ENCODE measurements at regions not wholly inside any gene's neighbourhood (a gene's known extent, or its start where the extent isn't known, plus 50 kb on each side); places are given as distances from the start of the nearest gene placed in this dataset.

DNA sequence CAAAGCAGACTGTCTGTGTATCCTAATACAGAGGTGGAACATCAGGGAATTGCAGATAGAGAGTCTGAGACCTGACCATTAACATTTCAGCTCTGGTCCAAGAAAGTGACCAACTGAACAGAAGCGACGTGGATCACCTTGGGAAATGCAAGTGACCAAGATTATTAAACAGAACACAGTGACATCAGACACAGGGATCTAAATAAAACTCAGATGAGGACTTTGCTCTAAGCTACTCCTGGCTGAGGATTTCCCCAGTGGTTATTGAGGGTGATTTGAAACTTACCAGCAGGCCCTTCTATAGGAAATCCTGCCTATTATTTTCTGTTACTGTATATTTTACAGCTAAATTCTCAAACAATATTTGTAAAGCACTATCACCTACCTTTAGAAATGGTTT lies 436.0 kb downstream of the TMEM38B start:
- H2AFZ ChIP-seq (ENCODE audit: low read depth, low read length) = no peak overlapping the region
- no peaks in the 10 kb centered on the region for H3K36me3 ChIP-seq (ENCODE audit: insufficient read depth, low read length)
- H3K4me3 ChIP-seq (ENCODE audit: low read length) = no peak overlapping the region
- no peaks in the 10 kb centered on the region for H3K27me3 ChIP-seq (ENCODE audit: insufficient read depth, low read depth, low read length)
- TF ChIP-seq RAD21 (conservative IDR thresholded peaks at IDR 0.05) (no peak), TAF1 (IDR thresholded peaks at IDR 0.05; ENCODE audit: low read depth) (no peak), SMC3 (conservative IDR thresholded peaks at IDR 0.05; ENCODE audit: poor library complexity) (no peak), EP300 (conservative IDR thresholded peaks at IDR 0.05; ENCODE audit: poor library complexity, severe bottlenecking) (no peak), EZH2 (IDR thresholded peaks at IDR 0.05; ENCODE audit: borderline replicate concordance, insufficient read depth, low read length, poor library complexity, severe bottlenecking) (no peak), MXI1 (conservative IDR thresholded peaks at IDR 0.05; ENCODE audit: poor library complexity, severe bottlenecking) (no peak), POLR2AphosphoS5 (IDR thresholded peaks at IDR 0.05) (no peak)
- TF ChIP-seq, protein P1, sequence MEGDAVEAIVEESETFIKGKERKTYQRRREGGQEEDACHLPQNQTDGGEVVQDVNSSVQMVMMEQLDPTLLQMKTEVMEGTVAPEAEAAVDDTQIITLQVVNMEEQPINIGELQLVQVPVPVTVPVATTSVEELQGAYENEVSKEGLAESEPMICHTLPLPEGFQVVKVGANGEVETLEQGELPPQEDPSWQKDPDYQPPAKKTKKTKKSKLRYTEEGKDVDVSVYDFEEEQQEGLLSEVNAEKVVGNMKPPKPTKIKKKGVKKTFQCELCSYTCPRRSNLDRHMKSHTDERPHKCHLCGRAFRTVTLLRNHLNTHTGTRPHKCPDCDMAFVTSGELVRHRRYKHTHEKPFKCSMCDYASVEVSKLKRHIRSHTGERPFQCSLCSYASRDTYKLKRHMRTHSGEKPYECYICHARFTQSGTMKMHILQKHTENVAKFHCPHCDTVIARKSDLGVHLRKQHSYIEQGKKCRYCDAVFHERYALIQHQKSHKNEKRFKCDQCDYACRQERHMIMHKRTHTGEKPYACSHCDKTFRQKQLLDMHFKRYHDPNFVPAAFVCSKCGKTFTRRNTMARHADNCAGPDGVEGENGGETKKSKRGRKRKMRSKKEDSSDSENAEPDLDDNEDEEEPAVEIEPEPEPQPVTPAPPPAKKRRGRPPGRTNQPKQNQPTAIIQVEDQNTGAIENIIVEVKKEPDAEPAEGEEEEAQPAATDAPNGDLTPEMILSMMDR (IDR thresholded peaks at IDR 0.05; ENCODE audit: poor library complexity, severe bottlenecking) = no peak
- TF ChIP-seq, protein P2, sequence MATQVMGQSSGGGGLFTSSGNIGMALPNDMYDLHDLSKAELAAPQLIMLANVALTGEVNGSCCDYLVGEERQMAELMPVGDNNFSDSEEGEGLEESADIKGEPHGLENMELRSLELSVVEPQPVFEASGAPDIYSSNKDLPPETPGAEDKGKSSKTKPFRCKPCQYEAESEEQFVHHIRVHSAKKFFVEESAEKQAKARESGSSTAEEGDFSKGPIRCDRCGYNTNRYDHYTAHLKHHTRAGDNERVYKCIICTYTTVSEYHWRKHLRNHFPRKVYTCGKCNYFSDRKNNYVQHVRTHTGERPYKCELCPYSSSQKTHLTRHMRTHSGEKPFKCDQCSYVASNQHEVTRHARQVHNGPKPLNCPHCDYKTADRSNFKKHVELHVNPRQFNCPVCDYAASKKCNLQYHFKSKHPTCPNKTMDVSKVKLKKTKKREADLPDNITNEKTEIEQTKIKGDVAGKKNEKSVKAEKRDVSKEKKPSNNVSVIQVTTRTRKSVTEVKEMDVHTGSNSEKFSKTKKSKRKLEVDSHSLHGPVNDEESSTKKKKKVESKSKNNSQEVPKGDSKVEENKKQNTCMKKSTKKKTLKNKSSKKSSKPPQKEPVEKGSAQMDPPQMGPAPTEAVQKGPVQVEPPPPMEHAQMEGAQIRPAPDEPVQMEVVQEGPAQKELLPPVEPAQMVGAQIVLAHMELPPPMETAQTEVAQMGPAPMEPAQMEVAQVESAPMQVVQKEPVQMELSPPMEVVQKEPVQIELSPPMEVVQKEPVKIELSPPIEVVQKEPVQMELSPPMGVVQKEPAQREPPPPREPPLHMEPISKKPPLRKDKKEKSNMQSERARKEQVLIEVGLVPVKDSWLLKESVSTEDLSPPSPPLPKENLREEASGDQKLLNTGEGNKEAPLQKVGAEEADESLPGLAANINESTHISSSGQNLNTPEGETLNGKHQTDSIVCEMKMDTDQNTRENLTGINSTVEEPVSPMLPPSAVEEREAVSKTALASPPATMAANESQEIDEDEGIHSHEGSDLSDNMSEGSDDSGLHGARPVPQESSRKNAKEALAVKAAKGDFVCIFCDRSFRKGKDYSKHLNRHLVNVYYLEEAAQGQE (IDR thresholded peaks at IDR 0.05; ENCODE audit: borderline replicate concordance) = no peak
- H4K20me1 ChIP-seq (ENCODE audit: insufficient read depth) = no peaks in the 10 kb centered on the region
- H3K9me3 ChIP-seq (ENCODE audit: low read length) = no peaks in the 10 kb centered on the region
- H3F3A ChIP-seq (ENCODE audit: insufficient read depth, low read length, poor library complexity, severe bottlenecking) = no peaks in the 10 kb centered on the region
- no peaks in the 10 kb centered on the region for H3K9me2 ChIP-seq (ENCODE audit: insufficient read depth, low read length)
- no peak overlapping the region for H3K27ac ChIP-seq (ENCODE audit: low read length)
- H3K79me2 ChIP-seq (replicated peaks; ENCODE audit: insufficient read depth, low read length) = no peaks in the 10 kb centered on the region
- no peak overlapping the region for H3K4me2 ChIP-seq (ENCODE audit: low read length)
- H3K9ac ChIP-seq (ENCODE audit: low read length) = no peak overlapping the region

GRCh38 chr9:106143781-106144180 lies 449.4 kb downstream of the TMEM38B start:
- H3K9me3 ChIP-seq (ENCODE audit: low read length) = no peaks in the 10 kb centered on the region
- no peaks in the 10 kb centered on the region for H3K79me2 ChIP-seq (replicated peaks; ENCODE audit: insufficient read depth, low read length)
- no peak overlapping the region for H3K4me2 ChIP-seq (ENCODE audit: low read length)
- H3F3A ChIP-seq (ENCODE audit: insufficient read depth, low read length, poor library complexity, severe bottlenecking) = no peaks in the 10 kb centered on the region
- TF ChIP-seq TAF1 (IDR thresholded peaks at IDR 0.05; ENCODE audit: low read depth) (no peak), RAD21 (conservative IDR thresholded peaks at IDR 0.05) (no peak), EP300 (conservative IDR thresholded peaks at IDR 0.05; ENCODE audit: poor library complexity, severe bottlenecking) (no peak), SMC3 (conservative IDR thresholded peaks at IDR 0.05; ENCODE audit: poor library complexity) (no peak), POLR2AphosphoS5 (IDR thresholded peaks at IDR 0.05) (no peak)
- TF ChIP-seq, protein P2 (IDR thresholded peaks at IDR 0.05; ENCODE audit: borderline replicate concordance) = no peak
- TF ChIP-seq, protein P1 (IDR thresholded peaks at IDR 0.05; ENCODE audit: poor library complexity, severe bottlenecking) = no peak
- no peaks in the 10 kb centered on the region for H3K36me3 ChIP-seq (ENCODE audit: insufficient read depth, low read length)
- no peaks in the 10 kb centered on the region for H3K9me2 ChIP-seq (ENCODE audit: insufficient read depth, low read length)
- H2AFZ ChIP-seq (ENCODE audit: low read depth, low read length) = no peak overlapping the region
- no peaks in the 10 kb centered on the region for H4K20me1 ChIP-seq (ENCODE audit: insufficient read depth)
- H3K27me3 ChIP-seq (ENCODE audit: insufficient read depth, low read depth, low read length) = no peaks in the 10 kb centered on the region
- H3K9ac ChIP-seq (ENCODE audit: low read length) = no peak overlapping the region
- H3K4me3 ChIP-seq (ENCODE audit: low read length) = no peak overlapping the region
- H3K27ac ChIP-seq (ENCODE audit: low read length) = no peak overlapping the region

All from neural cell (in vitro differentiated cells).